OCI-LY3 (cell line): ENCODE measurements at regions not wholly inside any gene's neighbourhood (a gene's known extent, or its start where the extent isn't known, plus 50 kb on each side); places are given as distances from the start of the nearest gene placed in this dataset.

Source experiments
- CTCF ChIP-seq: fragments of 200-600, 300-600 bp; sonication (generic); IDR thresholded peaks from 2 replicates; pipeline ENCODE4 v1.5.1; 2014; ENCODE audit warnings: antibody characterized with exemption, low read length, low read depth
- EZH2phosphoT487 ChIP-seq: fragments of 200-600 bp; shearing (Covaris generic); IDR thresholded peaks from 2 replicates; pipeline ENCODE4 v1.6.1; 2018; ENCODE audit warnings: antibody characterized with exemption, mixed run types, low read depth

GRCh38 chr17:27153005-27153404 is 140.9 kb upstream of the WSB1 start:
- TF ChIP-seq CTCF (no peak), EZH2phosphoT487 (no peak)
